ENCODE measurements at regions not wholly inside any gene's neighbourhood (a gene's known extent, or its start where the extent isn't known, plus 50 kb on each side); places are given as distances from the start of the nearest gene placed in this dataset.
A peak's percentile ranks its signal among the peaks of the same experiment; 100 is the strongest.

- no peak for DNase-seq
Observed at GRCh38 chr21:43364261-43364510, 62.7 kb downstream of the SIK1 start.

- no peak for DNase-seq
Observed at GRCh38 chr21:43363506-43364260, 63.2 kb downstream of the SIK1 start.

GRCh38 chr21:43362915-43363314 lies 64.0 kb downstream of the SIK1 start:
- DNase-seq = no peak

- DNase-seq = peak; percentile 69
Observed at GRCh38 chr21:43362321-43362791, 64.6 kb downstream of the SIK1 start.

GRCh38 chr21:43361493-43362296 lies 65.2 kb downstream of the SIK1 start:
- DNase-seq = no peak

- DNase-seq = no peak
Observed at GRCh38 chr21:43361127-43361492, 65.8 kb downstream of the SIK1 start.

GRCh38 chr21:43360441-43361126 lies 66.3 kb downstream of the SIK1 start:
- no peak for DNase-seq

GRCh38 chr21:43358940-43359822 lies 67.8 kb downstream of the SIK1 start:
- no peak for DNase-seq

- DNase-seq = no peak
Observed at GRCh38 chr21:43357715-43358430, 69.1 kb downstream of the SIK1 start.

GRCh38 chr21:43355925-43356289 lies 71.0 kb downstream of the SIK1 start:
- no peak for DNase-seq

GRCh38 chr21:43355266-43355924 lies 71.5 kb downstream of the SIK1 start:
- no peak for DNase-seq

GRCh38 chr21:43354666-43355065 lies 72.3 kb downstream of the SIK1 start:
- DNase-seq = no peak

GRCh38 chr21:43354026-43354420 lies 72.9 kb downstream of the SIK1 start:
- DNase-seq = no peak

GRCh38 chr21:43353282-43354025 lies 73.5 kb downstream of the SIK1 start:
- no peak for DNase-seq

- DNase-seq = no peak
Observed at GRCh38 chr21:43352568-43353281, 74.2 kb downstream of the SIK1 start.

- DNase-seq = no peak
Observed at GRCh38 chr21:43352154-43352537, 74.8 kb downstream of the SIK1 start.

- DNase-seq = no peak
Observed at GRCh38 chr21:43351501-43352153, 75.3 kb downstream of the SIK1 start.

GRCh38 chr21:43349644-43350043 lies 77.3 kb downstream of the SIK1 start:
- DNase-seq = no peak

GRCh38 chr21:43348801-43349261 lies 78.1 kb downstream of the SIK1 start:
- DNase-seq = no peak
